DMS 273 treated with DMSO at 0.1 percent for 48 hours (cell line): ENCODE measurements at regions not wholly inside any gene's neighbourhood (a gene's known extent, or its start where the extent isn't known, plus 50 kb on each side); places are given as distances from the start of the nearest gene placed in this dataset.
"Not testable (repeated sequence)": the region's sequence is repeated elsewhere in the genome, so short reads cannot be mapped to it uniquely, and the experiment has no call there.

Source experiments
- DNase-seq: peaks from one replicate; lab custom pipeline; 2025; lab: John Stamatoyannopoulos, UW

DNA sequence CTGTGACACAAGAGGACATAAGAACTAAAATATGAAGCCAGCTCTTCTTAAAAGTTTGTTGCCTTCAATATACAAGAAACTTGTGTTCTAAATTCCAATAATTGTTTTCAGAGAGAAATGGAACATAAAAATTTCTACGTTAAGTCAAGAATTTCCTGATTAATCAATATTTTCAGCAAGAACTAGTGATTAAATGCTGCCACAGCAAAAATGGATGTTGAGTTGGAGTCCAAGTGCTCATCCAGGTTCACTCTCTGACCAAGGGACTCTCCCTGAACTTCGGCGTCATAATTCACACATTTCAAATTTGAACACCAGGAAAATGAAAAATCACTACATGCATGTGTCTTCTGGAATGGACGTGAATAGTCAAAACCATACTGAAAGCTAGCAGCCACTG lies 1263.6 kb upstream of the GOT2 start:
- no peak for DNase-seq

DNA sequence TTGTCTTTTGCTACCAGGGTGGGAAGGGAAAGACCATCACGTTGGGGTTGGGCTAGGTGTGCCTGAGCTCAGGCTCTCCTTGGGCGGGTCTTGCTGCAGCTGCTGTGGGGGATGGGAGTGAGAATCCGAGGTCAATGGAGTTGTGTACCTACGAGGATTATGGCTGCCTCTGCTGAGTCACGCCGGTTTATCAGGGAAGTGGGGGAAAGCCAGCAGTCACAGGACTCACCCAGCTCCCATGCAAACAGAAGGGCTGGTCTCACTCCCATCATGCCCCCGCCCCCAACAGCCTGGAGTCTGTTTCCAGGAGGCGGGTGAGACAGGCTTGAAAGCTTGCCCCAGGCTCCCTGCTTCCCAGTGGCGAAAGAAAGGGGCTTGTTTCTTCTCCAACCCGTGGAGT lies 1259.0 kb upstream of the GOT2 start:
- DNase-seq: no peak

DNA sequence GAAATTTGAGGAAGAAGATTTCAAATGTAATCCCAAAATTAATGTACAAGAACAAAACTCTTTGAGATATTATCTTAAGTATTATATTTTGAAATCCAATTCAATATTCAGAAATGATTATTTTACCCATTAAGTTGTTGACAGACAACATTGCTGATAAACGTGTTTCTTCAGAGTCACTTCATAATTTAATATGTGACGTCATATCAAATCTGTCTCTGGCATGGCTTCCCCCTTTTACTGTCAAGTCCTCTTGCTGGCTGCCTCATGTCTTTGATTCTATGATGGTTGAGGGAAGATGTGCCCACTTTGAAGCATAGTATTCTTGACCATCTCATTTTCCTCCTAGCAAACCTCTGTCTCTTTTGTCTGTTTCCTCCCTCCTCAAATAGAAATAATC lies 1257.1 kb upstream of the GOT2 start:
- DNase-seq: no peak

DNA sequence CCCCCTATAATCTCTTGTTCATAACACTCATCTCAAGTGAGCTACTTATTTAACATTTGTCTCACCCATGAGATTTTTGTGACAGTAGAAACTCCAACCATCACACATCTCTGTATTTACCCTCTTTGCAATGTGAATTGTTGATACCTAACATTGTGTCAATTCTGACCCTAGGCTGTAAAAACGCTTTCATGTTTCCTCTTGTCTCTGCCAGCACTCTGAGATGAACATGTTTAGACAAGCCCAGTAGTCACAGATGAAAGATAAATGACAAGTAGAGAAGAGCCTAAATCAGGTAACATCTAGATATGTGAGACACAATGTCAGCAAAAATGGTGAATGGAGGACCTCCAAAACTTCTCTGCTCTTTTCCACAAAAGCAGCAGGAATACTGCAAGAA lies 1254.5 kb upstream of the GOT2 start:
- no peak for DNase-seq

DNA sequence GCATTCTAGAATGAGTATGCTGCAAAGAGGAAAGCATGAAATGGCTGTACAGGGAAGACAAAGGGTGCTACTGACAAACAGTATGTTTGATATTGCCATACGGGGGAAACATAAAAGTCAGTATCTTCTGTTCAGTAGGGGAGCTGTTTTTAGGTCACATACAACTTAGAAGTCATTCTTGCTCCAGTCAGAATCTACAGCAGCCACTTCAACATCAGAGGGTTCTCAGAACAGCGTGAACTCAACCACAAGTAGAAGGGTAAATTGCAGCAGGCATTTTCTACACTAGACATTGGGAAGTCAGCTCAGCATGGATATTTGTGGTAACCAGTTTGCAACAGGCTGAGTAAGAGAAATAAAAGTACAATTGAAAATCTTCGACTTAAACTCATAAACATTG lies 1241.8 kb upstream of the GOT2 start:
- DNase-seq: no peak

DNA sequence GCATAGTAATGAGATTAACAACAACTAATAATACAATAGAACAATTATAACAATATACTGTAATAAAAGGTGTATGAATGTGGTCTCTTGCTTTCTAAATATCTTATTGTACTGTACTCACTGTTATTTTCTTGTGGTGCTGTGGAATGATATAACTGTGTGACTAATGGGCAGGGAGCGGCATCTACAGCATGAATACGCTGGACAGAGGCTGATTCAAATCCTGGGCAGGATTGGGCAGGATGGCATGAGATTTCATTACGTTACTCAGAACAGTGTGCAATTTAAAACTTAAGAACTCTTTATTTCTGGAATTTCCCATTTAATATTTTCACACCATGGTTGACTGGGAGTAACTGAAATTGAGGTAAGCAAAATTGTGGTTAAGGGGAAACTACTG lies 1239.8 kb upstream of the GOT2 start:
- DNase-seq: no peak

DNA sequence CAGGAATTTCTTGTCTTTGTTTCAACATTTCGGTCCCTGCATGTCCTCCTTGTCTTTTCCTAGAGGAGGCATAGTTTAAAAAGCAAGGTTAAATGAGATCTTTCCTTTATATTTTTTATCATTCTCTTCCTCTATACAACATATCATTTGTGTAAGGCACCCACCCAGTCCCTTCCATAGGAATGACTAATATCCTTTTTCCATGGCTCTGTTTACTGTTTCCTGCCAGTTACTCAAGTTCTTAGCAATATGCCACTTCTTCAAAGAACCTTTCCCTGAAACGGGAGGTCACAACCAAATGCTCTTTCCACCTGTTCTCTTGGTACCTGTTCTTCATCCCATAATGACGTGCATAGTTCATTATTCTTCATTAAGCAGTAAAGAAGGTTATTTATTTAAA lies 1237.1 kb upstream of the GOT2 start:
- DNase-seq: no peak

DNA sequence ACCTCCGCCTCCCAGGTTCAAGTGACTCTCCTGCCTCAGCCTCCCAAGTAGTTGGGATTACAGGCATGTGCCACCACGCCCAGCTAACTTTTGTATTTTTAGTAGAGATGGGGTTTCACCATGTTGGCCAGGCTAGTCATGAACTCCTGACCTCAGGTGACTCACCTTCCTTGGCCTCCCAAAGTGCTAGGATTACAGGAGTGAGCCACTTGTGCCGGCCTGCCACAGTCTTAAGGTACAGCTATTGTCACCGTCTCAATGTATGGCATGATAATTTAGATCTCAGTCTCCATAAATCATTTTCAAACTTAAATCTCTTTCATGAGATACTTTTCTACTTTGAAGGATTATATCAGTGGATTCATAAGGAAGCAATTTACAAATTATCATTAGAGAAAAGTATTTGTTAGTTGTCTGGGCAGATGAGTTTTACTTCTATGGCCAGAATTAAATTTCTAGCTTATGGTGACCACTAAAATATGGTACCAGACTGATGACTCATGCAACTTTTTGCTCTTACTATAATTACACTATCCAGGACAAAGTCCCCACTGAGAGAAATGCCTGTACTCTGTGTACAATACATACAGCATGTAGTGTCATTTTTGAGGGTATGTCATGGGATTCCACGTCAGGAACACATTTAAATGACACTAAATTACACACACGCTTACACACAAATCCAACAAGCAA lies 1230.3 kb upstream of the GOT2 start:
- DNase-seq: no peak

DNA sequence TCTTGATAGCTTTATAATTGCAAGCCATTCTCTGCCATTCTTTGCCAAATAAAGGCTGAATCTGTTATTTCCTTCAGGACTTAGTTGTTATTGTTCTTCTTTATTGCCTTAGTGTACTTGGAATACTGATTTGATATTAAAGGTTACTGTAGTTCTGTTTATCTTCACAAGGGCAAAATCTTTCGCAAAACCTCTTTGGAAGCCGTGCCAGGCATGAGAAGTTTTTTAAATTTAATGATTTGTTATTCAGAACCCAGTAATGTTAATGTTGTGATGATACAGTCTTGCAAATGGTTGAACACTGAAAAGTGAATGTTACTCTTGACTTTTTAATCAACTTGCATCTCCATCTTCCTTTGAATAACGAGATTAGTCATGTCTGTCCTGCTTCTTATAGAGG lies 1225.2 kb upstream of the GOT2 start:
- no peak for DNase-seq

DNA sequence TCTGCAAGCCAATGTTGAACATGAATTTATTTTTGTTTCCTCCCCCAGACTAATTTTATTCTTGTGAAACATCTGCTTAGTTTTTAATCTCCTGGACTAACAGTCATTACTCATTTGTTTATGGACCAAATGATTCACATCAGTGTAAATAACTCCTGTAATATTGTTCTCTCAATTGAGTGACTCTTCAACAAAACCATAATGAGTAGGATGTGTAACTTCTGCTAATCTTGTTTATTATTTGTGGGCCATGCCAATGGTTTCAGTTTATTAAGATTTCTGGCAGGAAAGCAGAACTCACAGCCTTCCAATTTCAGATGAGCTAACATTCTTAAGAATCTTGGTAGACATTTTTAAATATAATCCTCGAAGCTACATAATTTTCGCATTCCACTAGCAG lies 1216.3 kb upstream of the GOT2 start:
- no peak for DNase-seq

DNA sequence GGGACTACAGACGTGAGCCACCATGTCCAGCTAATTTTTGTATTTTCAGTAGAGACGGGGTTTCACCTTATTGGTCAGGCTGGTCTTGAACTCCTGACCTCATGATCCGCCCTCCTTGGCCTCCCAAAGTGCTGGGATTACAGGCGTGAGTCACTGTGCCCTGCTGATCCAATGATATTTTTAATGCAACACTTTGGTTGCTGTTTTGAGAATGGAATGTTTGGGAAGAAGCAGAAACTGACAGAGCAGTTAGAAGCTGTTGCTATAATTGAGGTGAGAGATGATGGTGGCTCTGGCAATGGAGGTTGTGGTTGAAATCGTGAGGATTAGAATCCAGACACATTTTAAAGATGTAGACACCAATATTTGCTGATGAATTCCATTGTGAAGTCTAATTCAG lies 1209.9 kb upstream of the GOT2 start:
- DNase-seq: not testable (repeated sequence)

DNA sequence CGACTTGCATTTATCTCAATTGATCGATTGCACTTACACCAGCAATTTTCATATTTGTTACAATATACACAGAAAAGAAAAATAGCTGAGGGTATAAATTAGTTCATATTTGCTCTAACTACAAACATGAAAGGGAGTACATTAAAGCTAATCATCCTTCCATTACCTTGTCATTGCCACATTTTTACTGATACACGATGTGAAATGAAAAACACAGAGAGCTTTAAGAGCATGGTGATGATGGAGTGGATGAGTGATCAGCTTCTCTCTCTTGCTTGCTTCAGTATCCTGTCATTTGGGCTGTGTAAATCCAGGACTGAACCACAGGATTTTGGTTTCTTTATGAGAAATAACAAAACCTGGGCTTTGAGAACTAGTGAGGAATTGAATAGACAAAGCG lies 1207.5 kb upstream of the GOT2 start:
- no peak for DNase-seq

DNA sequence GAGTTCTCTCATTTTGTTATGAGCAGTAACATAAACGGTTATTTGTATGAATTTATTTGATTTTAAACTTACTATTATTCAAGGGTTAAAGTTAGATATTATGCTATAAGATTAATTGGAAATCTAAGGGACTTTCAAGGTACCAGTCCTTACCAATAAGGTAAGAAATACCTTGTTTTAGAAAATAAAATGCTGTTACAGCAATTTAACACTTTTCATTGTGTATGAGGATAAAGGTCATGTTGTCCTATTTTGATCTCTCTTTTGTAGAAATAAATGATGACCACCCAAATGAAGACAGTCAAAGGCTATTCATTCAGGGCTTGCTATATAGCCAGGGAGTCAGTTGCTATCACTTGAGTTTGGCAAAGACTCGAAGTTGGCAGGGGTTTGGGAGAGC lies 1185.9 kb upstream of the GOT2 start:
- DNase-seq: no peak

DNA sequence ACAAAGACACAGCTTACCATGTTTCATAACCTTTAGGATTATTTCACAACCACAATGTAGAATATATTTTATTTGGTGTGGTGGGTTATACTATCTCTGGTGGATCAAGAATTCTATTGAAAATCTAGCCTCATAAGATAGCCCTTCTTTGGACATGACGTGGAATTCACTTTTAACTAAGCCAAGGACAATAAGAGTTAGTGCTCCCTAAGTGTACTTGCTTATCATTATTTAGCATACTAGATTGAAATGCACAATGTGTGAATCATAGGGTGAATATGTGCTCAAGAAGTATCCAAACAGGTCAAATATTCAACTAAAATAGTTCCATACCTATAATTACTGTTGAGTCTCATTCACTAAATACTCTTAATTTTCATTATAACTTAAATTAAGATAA lies 1179.5 kb upstream of the GOT2 start:
- no peak for DNase-seq

DNA sequence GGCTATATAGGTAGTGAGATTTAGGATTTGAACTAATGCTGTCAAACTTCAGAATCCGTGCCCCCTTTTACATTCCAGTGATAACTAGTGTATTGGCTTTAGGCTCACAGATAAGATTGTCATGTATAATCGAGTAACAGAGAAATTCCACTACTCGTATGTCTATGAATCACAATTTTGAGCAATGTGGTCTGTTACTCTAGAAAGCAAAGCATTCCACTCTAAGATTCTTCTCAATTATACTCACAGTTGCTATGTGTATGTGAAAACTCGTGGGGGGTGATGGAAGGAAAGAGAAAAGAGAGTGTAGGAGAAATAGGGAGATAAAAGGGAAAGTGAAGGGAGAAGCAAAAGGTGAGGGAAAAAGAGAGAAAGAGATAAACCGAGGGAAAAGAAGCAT lies 1175.1 kb upstream of the GOT2 start:
- no peak for DNase-seq

DNA sequence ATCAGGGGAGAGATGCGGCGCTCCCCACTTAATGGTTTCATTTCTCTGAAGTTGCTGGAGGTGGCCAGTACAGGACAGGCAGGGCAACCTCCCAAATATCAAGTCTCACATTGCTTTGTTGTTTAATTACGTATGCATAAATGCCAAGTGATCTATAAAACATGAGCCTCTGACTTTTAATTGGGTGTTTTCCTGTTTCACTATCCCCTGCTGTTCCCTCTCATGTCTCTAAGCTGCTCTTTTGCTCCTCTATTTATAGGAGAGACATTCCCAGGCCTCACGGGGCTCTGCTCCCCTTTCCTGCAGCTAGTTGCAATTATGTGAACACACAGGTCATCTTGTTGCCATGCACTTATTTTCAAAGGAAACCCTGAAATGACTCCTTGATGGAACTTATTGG lies 1173.5 kb upstream of the GOT2 start:
- peak; percentile 6 for DNase-seq

DNA sequence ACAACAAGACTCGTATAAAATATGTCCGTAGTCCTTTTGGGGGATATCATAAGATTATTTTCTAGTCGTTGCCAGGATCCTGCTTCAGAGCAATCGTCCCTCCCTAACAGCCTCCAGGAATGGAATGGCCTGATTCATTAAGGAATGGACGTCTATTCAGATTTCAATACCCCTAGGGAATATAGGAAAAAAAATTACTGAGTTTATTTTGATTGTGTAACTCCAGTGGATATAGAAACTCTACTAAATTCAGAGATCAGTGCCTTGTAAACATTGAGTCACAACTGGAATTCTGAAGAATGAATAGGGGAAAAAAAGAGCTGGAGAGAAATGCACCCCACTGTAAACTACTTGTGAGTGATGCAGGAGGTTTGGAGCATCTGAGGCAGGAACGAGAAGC lies 1171.5 kb upstream of the GOT2 start:
- DNase-seq: no peak

DNA sequence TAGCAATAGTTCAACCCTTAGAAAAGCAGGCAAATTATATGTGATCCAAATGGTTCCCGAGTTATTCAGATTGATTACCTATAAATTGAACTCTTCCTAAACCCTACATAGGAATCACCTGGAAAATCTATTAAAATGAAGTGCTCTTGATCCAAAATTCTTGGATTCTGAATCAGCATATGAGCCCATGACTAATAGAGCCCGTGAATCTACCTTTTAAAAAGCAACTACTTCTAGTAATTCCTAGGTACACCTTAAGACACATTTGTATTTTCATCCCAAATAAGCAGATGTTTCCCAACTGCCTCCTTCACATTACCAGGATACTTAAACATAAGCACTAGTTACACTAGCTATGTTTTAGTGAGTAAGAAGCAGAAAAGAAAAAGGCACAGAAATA lies 1171.0 kb upstream of the GOT2 start:
- DNase-seq: no peak

DNA sequence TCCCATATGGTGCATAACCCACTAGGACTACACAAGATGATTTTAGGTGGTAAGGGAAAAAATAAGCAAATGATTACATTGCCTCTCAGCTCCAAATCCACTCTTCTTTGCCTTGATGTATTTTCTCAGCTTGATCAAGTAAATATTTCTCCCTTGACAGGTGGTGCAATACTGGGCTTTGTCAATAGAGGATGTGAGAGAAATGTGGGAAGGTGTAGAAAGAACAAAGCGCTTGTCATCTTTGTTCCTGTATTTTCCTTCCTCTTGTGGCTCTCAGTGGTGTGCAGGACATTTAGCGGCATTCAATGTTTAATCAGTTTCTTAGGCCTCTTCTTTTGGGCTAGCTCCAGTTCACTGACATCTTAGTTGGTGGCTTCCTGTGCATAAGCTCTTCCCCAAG lies 1165.8 kb upstream of the GOT2 start:
- no peak for DNase-seq

DNA sequence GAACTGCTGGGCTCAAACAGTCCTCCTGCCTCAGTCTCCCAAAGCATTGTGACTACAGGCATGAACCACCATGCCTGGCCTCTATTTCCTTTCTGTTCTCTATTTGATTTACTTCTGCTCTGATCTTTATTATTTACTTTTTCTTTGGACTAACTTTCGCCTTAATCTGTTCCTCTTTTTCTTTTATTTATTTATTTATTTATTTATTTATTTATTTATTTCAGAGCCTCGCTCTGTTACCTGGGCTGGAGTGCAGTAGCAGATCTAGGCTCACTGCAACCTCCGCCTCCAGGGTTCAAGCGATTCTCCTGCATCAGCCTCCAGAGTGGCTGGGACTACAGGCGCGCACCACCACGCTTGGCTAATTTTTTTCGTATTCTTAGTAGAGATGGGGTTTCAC lies 1158.3 kb upstream of the GOT2 start:
- DNase-seq: no peak

DNA sequence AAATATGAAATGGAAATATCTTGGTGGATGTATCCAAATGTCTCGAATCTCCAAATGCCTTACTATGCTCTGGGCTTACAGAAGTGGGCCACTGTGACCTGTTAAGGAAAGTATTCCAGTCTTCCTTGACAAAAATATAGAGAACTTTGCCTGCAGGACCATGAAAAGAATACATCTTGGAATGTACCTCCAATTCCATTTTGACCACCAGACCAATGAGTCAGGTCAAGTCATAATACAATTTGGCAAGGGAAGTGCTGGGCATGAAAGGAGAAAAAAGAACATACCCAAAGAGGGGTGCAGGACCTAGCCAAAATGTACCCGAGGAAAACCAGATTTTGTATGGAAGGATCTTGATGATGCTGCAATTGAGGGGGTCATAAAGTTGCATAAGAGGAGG lies 1153.7 kb upstream of the GOT2 start:
- DNase-seq: no peak

DNA sequence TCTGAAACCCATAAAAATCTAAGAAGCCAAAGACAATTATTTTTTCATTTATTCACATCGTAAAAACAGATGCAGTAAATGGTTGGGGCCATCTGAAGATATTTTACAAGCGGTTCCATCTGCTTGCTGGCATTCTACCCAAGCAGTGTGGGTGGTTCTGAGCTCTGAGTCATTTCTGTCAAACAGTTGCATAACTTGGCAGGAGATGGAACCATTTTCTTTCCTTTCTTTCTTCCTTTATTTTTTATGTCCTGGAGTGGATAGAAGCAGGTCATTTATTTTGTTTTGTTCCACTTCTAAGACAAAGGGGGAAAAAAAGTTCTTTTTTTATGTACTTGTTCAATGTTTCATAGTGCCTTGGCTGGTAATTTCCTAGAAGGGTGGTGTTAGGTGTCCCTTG lies 1151.9 kb upstream of the GOT2 start:
- DNase-seq: peak; percentile 91

DNA sequence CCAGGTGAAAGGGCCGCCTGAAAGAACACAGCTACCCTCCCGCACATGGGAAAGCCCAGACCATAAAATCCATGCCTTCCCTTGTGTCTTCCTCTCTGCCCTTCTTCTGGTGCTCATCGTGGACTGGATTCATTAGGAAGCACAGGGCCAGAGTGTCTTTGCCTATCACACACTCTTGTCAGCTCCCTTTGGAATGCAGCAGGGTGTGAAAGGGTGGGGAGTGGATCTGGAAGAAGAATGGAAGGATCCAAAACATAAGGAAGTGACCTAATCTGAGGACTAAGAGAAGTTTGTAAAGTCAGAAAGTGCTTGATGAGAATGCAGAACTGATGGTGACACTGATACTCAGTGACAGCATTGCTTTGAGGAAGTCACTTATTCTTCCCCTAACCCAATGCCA lies 1147.3 kb upstream of the GOT2 start:
- no peak for DNase-seq

DNA sequence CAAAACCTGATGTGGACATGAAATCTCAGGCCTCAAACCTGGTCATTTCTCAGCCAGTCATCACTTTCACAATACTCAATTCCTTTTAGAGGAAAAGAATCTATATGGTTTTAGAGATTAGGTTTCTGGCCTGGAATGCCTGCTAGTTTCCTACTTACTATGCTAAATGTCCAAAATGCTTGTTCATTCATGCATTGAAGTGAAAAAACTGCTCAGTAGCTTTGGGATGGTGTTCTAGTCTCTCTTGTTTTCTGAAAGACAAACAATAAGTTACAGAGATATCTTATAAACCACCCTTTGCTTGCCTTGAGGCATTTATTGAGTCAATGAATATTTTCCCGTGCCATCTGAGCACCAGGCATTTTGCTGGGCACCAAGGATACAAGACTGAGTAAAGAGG lies 1146.5 kb upstream of the GOT2 start:
- no peak for DNase-seq

DNA sequence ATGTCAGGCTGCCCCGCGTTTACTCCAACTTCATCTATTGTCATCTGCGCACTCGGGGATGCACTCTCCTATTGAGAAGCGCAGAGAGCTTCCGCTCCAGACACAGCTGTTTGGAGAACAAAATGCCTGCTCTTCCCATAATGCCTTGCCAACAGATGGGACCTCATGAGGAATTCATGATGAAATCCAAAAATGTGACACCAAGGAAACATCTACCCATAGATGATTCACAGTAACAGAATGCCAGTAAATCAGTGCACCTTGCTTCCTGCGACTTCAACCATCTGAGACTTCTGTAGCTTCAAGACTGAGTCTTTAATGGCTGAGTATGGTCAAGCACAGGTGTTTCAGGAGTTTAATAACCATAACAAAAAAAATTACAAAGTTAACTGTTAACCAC lies 1144.9 kb upstream of the GOT2 start:
- no peak for DNase-seq
